GM23248 (cell line): ENCODE measurements at regions not wholly inside any gene's neighbourhood (a gene's known extent, or its start where the extent isn't known, plus 50 kb on each side); places are given as distances from the start of the nearest gene placed in this dataset.

Source experiments
- EZH2 ChIP-seq: fragments of 200-600 bp; sonication (generic); IDR thresholded peaks from 2 replicates; pipeline ENCODE4 v1.6.1; 2018; ENCODE audit warnings: antibody characterized with exemption, mild to moderate bottlenecking; ENCODE audit not compliant: insufficient read depth, poor library complexity, severe bottlenecking
- EZH2phosphoT487 ChIP-seq: fragments of 200-600 bp; sonication (generic); IDR thresholded peaks from 2 replicates; pipeline ENCODE4 v1.6.1; 2018; ENCODE audit warnings: antibody characterized with exemption, moderate library complexity, mild to moderate bottlenecking, low read depth; ENCODE audit not compliant: insufficient read depth

- TF ChIP-seq EZH2 (no peak), EZH2phosphoT487 (no peak)
Measured at GRCh38 chr12:97283297-97283696, 179.3 kb upstream of the RMST start.
